K562 (cell line): ENCODE measurements at regions not wholly inside any gene's neighbourhood (a gene's known extent, or its start where the extent isn't known, plus 50 kb on each side); places are given as distances from the start of the nearest gene placed in this dataset.

Experiments used
- ATAC-seq: fragments of 200-7000 bp; cut with Tn5 transposase; 3 replicates; pipeline ENCODE4 v1.9.1; 2020; ENCODE audit warnings: moderate library complexity
- BruUV-seq: library from RNA; stranded (reverse); fragments of 400-500 nt; replicated peaks from 2 replicates; lab custom pipeline; 2021; lab: Mats Ljungman, UMichigan
- CTCF ChIA-PET: fragments of 300-600 bp; formaldehyde crosslinking; extraction: SDS; loops from one replicate; lab custom pipeline; 2021; ENCODE audit warnings: low intra/inter-chr PET ratio; lab: Yijun Ruan, JAX
- POLR2A ChIA-PET: fragments of 300-600, 350-650 bp; sonication (Branson Sonifier 250); formaldehyde crosslinking; extraction: SDS; loops from one replicate; lab custom pipeline; 2021; ENCODE audit warnings: antibody characterized with exemption, inconsistent platforms; lab: Yijun Ruan, JAX
- DNase-seq, 4 experiments: peaks; one replicate each; pipeline versions ENCODE4 v3.0.0 to v3.0.0-alpha.2; 2011 to 2018; ENCODE audit warnings: low spot score in 3 of 4, mixed read lengths in 3 of 4; ENCODE audit errors: extremely low read depth in 1 of 4
- FAIRE-seq: peaks from 2 replicates; lab custom pipeline; 2011; peaks lifted over from hg19 to GRCh38; lab: Jason Lieb, UNC
- H2AFZ ChIP-seq: 2 replicates; pipeline ENCODE4 v1.6.0; 2011; ENCODE audit warnings: low read depth, low read length, control low read depth, inconsistent platforms
- H3K27ac ChIP-seq: fragments of 200-600 bp; 3 replicates; pipeline ENCODE4 v1.8.0; 2011; ENCODE audit warnings: low read depth, mild to moderate bottlenecking, control low read depth, inconsistent platforms, low read length, moderate library complexity, mixed read lengths; ENCODE audit errors: extremely low read depth
- H3K27me3 ChIP-seq, 2 experiments: fragments of 300-600 bp in 1 of 2; 2 replicates in 1 of 2; 3 replicates in 1 of 2; pipeline versions ENCODE4 v1.6.0 to v1.8.0; 2011; ENCODE audit warnings: inconsistent platforms in 2 of 2, low read length in 2 of 2, mild to moderate bottlenecking in 1 of 2, mixed read lengths in 1 of 2, moderate library complexity in 1 of 2; ENCODE audit not compliant: control insufficient read depth in 2 of 2, insufficient read depth in 2 of 2
- H3K36me3 ChIP-seq: fragments of 300-600 bp; 3 replicates; pipeline ENCODE4 v1.8.0; 2011; ENCODE audit warnings: mild to moderate bottlenecking, low read length, inconsistent platforms; ENCODE audit not compliant: control insufficient read depth, insufficient read depth
- H3K4me1 ChIP-seq, 2 experiments: fragments of 200-600 bp in 1 of 2; replicated peaks in 1 of 2; 2 replicates in 1 of 2; 3 replicates in 1 of 2; pipeline versions ENCODE4 v1.5.1 to v1.8.0; 2011; ENCODE audit warnings: inconsistent platforms in 2 of 2, low read length in 2 of 2, mild to moderate bottlenecking in 1 of 2, mixed read lengths in 1 of 2, moderate library complexity in 1 of 2; ENCODE audit not compliant: control insufficient read depth in 2 of 2, insufficient read depth in 2 of 2
- H3K4me2 ChIP-seq: 2 replicates; pipeline ENCODE4 v1.6.1; 2011; ENCODE audit warnings: low read length, control low read depth, inconsistent platforms, mixed read lengths; ENCODE audit not compliant: insufficient read depth
- H3K4me3 ChIP-seq: fragments of 200-600 bp; sonication (generic), shearing (Covaris generic); 2 replicates; pipeline ENCODE4 v1.5.1; 2016; ENCODE audit warnings: control low read depth, inconsistent platforms
- H3K79me2 ChIP-seq: fragments of 200-600 bp; 3 replicates; pipeline ENCODE4 v1.8.0; 2011; ENCODE audit warnings: low read length, inconsistent platforms; ENCODE audit not compliant: control insufficient read depth, insufficient read depth
- H3K9ac ChIP-seq, 2 experiments: 2 replicates each; pipeline versions ENCODE4 v1.6.0 to v1.6.1; 2011; ENCODE audit warnings: low read depth in 2 of 2, low read length in 2 of 2, control low read depth in 1 of 2, inconsistent platforms in 1 of 2, mild to moderate bottlenecking in 1 of 2, mixed read lengths in 1 of 2; ENCODE audit not compliant: insufficient read depth in 1 of 2
- H3K9me1 ChIP-seq: one replicate; pipeline ENCODE4 v1.6.0; 2011; ENCODE audit warnings: inconsistent platforms, mild to moderate bottlenecking, low read length, moderate library complexity; ENCODE audit not compliant: control insufficient read depth, insufficient read depth
- H3K9me3 ChIP-seq: replicated peaks from 2 replicates; pipeline ENCODE4 v1.5.1; 2011; ENCODE audit warnings: low read depth, low read length, inconsistent platforms; ENCODE audit not compliant: control insufficient read depth, insufficient read depth
- H4K20me1 ChIP-seq: replicated peaks from 2 replicates; pipeline ENCODE4 v1.6.1; 2011; ENCODE audit warnings: low read length, inconsistent platforms, mixed read lengths; ENCODE audit not compliant: control insufficient read depth, insufficient read depth
- ATF6 ChIP-seq: sonication (generic); formaldehyde crosslinking; IDR thresholded peaks from 2 replicates; pipeline ENCODE4 v1.4.0; 2020; ENCODE audit warnings: mild to moderate bottlenecking, missing genetic modification reagents
- ETS2 ChIP-seq: IDR thresholded peaks from 2 replicates; pipeline ENCODE4 v1.6.1; 2016; ENCODE audit warnings: borderline replicate concordance, missing genetic modification characterization, mild to moderate bottlenecking, moderate library complexity, missing compliant biosample characterization; ENCODE audit not compliant: poor library complexity, severe bottlenecking
- GATAD2A ChIP-seq: fragments of 450-650 bp; IDR thresholded peaks from 2 replicates; pipeline ENCODE4 v1.6.1; 2017
- IFI16 ChIP-seq: fragments of 250-450 bp; sonication (Bioruptor Pico); IDR thresholded peaks from 2 replicates; pipeline ENCODE4 v2.1.2; 2022; ENCODE audit warnings: mild to moderate bottlenecking, inconsistent platforms
- SMAD4 ChIP-seq: fragments of 250-450 bp; sonication (Bioruptor Pico); conservative IDR thresholded peaks from 2 replicates; pipeline ENCODE4 v1.8.0; 2021; ENCODE audit warnings: inconsistent platforms, mild to moderate bottlenecking, moderate library complexity
- TRIM25 ChIP-seq: fragments of 450-650 bp; IDR thresholded peaks from 2 replicates; pipeline ENCODE4 v1.7.0; 2016; ENCODE audit warnings: borderline replicate concordance
- ZBTB49 ChIP-seq: sonication (generic); formaldehyde crosslinking; IDR thresholded peaks from 2 replicates; pipeline ENCODE4 v1.8.0; 2022; ENCODE audit warnings: missing genetic modification reagents, mild to moderate bottlenecking, borderline replicate concordance
- ZNF217 ChIP-seq: sonication (generic); formaldehyde crosslinking; IDR thresholded peaks from 2 replicates; pipeline ENCODE4 v1.8.0; 2022; ENCODE audit warnings: mild to moderate bottlenecking, missing genetic modification reagents
- ZNF41 ChIP-seq: fragments of 250-450 bp; sonication (Bioruptor Pico); conservative IDR thresholded peaks from 2 replicates; pipeline ENCODE4 v1.4.0; 2020; ENCODE audit warnings: mild to moderate bottlenecking
- ZNF586 ChIP-seq: fragments of 450-650 bp; formaldehyde crosslinking; conservative IDR thresholded peaks from 2 replicates; pipeline ENCODE4 v1.4.0; 2020; ENCODE audit warnings: mild to moderate bottlenecking, moderate library complexity
- WGBS: fragments of 100-300 bp; shearing (Covaris generic); methylation state at CpG from one replicate; pipeline ENCODE4 v1.1.6; 2016; ENCODE audit warnings: low coverage, mixed read lengths; ENCODE audit not compliant: insufficient coverage; ENCODE audit errors: missing lambda C conversion rate; 5-methylcytosine and 5-hydroxymethylcytosine counted together
- in situ Hi-C: fragments of 300-500 bp; cut with MboI; formaldehyde crosslinking; loops from 4 replicates; pipeline ENCODE4 v1.15.0; 2018; ENCODE audit warnings: inconsistent platforms, mixed read lengths
- intact Hi-C: fragments of 100-400 bp; cut with micrococcal nuclease; formaldehyde crosslinking; loops from 2 replicates; pipeline ENCODE4 v1.14.2; 2022

GRCh38 chr3:28674212-28674611 lies 325.6 kb upstream of the AZI2 start:
- Histone ChIP-seq H3K36me3 (no peaks in the 10 kb centered on the region), H3K9me1 (no peaks in the 10 kb centered on the region), H3K27ac (no peak overlapping the region), H3K79me2 (no peaks in the 10 kb centered on the region), H2AFZ (no peak overlapping the region), H3K9me3 (no peaks in the 10 kb centered on the region), H3K9ac (no peak overlapping the region), H3K4me3 (no peak overlapping the region), H4K20me1 (no peaks in the 10 kb centered on the region), H3K27me3 (no peaks in the 10 kb centered on the region), H3K4me1 (no peaks in the 10 kb centered on the region), H3K4me2 (no peak overlapping the region)
- intact Hi-C loops, result no loop called here
- ChIA-PET POLR2A (no interaction called here), CTCF (no interaction called here)
- BruUV-seq, result no TSS peak
- 5% methylated on average over 4 of the region's 4 CpGs for WGBS
- in situ Hi-C loops, result no loop called here
- TF ChIP-seq ZNF41 (CRISPR knock-in tag), result no peak
- TF ChIP-seq ZNF217 (CRISPR knock-in tag), result no peak
- no peak for TF ChIP-seq TRIM25
- TF ChIP-seq SMAD4 (CRISPR knock-in tag), result no peak
- TF ChIP-seq ATF6 (CRISPR knock-in tag), result no peak
- TF ChIP-seq ETS2 (tag), result no peak
- TF ChIP-seq ZNF586 (CRISPR knock-in tag), result no peak
- no peak for TF ChIP-seq GATAD2A
- no peak for TF ChIP-seq IFI16 (CRISPR knock-in tag)
- TF ChIP-seq ZBTB49 (CRISPR knock-in tag), result no peak
- ATAC-seq (no peak), FAIRE-seq (no peak), DNase-seq (no peak)
